ENCODE measurements at regions not wholly inside any gene's neighbourhood (a gene's known extent, or its start where the extent isn't known, plus 50 kb on each side); places are given as distances from the start of the nearest gene placed in this dataset.

DNA sequence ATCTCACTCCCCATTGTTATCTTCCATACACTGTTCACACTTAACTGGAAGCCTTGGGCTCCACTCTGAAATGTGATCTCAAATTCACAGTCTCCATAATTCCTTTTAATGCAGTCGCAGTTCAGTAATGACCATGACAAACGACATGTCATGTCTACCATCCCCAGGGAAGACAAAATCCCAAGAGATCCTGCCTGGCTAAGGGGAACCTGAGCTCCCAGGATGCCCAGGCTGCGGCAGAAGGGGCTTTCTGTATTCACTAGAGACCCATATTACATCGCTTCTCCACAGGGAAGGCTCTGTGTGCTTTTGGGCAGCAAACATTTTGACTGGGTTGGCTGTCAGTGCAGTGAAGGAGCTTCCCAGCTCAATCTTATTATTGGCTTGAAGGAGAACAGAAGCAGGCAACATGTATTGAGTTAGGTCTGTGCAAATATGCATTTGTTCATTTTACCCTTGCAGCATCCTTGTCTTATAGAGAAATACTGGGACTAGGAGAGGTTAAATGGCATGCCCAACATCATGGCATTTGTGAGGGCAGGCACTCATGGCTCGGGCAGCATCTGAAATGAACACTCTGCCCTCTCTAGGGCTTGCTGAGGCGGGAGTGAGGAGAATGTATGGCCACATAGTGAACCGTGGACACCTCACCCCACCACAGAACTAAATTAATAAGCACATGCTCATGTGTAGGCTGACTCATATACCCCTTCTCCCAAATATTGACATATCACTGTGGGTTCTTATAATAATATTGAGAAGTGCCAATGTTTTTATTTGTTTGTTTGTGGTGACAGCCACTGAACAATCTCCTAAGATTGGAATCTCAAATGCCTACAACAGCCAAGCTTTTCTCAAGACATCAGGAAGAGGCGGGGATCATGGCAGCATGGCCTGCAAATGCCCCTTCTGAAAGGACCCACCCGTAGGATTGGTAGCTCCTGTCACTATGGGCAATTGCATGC, 141.6 kb upstream of the FOXB1 start:
- no peak overlapping the region for H2AFZ ChIP-seq (ENCODE audit: low read depth, low read length)
- no peaks in the 10 kb centered on the region for H4K20me1 ChIP-seq (replicated peaks; ENCODE audit: control insufficient read depth, extremely low read depth, insufficient read depth, low read length)
- H3K9me3 ChIP-seq (replicated peaks; ENCODE audit: control insufficient read depth, insufficient read depth, low read length), result no peaks in the 10 kb centered on the region
- POLR2A ChIA-PET, result interaction anchor here (0.7 kb wide), 1 partner anchor 1260 kb away, joined by 4 read pairs; no protein-coding TSS in a partner anchor
- no peak overlapping the region for H3K9ac ChIP-seq (replicated peaks; ENCODE audit: extremely low read depth, insufficient read depth, low read length)
- H3K79me2 ChIP-seq (ENCODE audit: control insufficient read depth, insufficient read depth, low read length), result no peaks in the 10 kb centered on the region
- no peak overlapping the region for H3K27ac ChIP-seq (ENCODE audit: insufficient read depth, low read depth, low read length)
- no peak overlapping the region for H3K4me3 ChIP-seq (replicated peaks in 1 of 3; ENCODE audit: insufficient read depth in 1 of 3, low read depth in 1 of 3, low read length in 3 of 3)
- DNase-seq (ENCODE audit: low read depth, low spot score), result no peak
- CTCF ChIA-PET, result no interaction called here
- no TSS peak for BruUV-seq (replicated peaks)
- no peaks in the 10 kb centered on the region for H3K4me1 ChIP-seq (ENCODE audit: control insufficient read depth, extremely low read depth, insufficient read depth, low read length)
- TF ChIP-seq FOS (IDR thresholded peaks at IDR 0.05; ENCODE audit: borderline replicate concordance, insufficient read depth, low read length) (no peak), GATA2 (IDR thresholded peaks at IDR 0.05; ENCODE audit: insufficient read depth, insufficient read length, low read depth, low read length) (no peak), POLR2A (IDR thresholded peaks at IDR 0.05; ENCODE audit: low read depth, low read length) (no peak), EZH2 (IDR thresholded peaks at IDR 0.05; ENCODE audit: borderline replicate concordance, low read depth, low read length, severe bottlenecking) (no peak), JUN (IDR thresholded peaks at IDR 0.05; ENCODE audit: borderline replicate concordance, insufficient read depth, insufficient read length, low read depth) (no peak), MYC (IDR thresholded peaks at IDR 0.05; ENCODE audit: low read depth, low read length) (no peak)
- intact Hi-C loops (cut with micrococcal nuclease) (no loop called here), dilution Hi-C loops (cut with MboI; ENCODE audit: extremely low pct_ligation_motif_present, low sequenced_read_pairs) (no loop called here)
- no peaks in the 10 kb centered on the region for H3K9me1 ChIP-seq (replicated peaks; ENCODE audit: control insufficient read depth, extremely low read depth, insufficient read depth, low read length)
- no peaks in the 10 kb centered on the region for H3K36me3 ChIP-seq (ENCODE audit: control insufficient read depth in 2 of 2, extremely low read depth in 1 of 2, insufficient read depth in 2 of 2, low read length in 2 of 2)
- H3K27me3 ChIP-seq (ENCODE audit: control insufficient read depth in 2 of 2, insufficient read depth in 2 of 2, low read length in 2 of 2), result peaks cover 0 to 2% of the 10 kb centered on the region in 2 experiments
- FAIRE-seq, result no peak
- H3K4me2 ChIP-seq (ENCODE audit: insufficient read depth, low read length), result no peak overlapping the region

DNA sequence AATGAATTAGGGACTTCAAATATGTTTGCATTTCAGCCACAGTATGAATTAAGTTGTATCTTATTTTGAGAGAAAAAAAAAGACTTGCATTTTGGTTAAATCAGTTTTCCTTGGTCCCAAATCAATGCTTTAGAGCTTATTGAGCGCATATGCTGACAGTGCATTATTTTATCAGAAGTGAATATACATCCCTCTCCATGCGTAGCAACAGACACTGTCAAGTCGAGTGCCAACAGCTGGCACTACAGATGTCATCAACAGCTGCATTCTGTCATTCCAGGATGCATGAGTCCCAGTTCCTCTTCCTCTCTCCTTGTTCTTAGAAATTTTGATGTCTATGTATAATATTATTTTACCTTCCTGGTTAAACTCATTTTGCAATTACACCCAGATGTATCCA, 156.1 kb upstream of the FOXB1 start:
- H3K79me2 ChIP-seq (ENCODE audit: control insufficient read depth, insufficient read depth, low read length), result no peaks in the 10 kb centered on the region
- intact Hi-C loops (cut with micrococcal nuclease) (no loop called here), dilution Hi-C loops (cut with MboI; ENCODE audit: extremely low pct_ligation_motif_present, low sequenced_read_pairs) (no loop called here)
- H3K36me3 ChIP-seq (ENCODE audit: control insufficient read depth in 2 of 2, extremely low read depth in 1 of 2, insufficient read depth in 2 of 2, low read length in 2 of 2), result no peaks in the 10 kb centered on the region
- no peaks in the 10 kb centered on the region for H4K20me1 ChIP-seq (replicated peaks; ENCODE audit: control insufficient read depth, extremely low read depth, insufficient read depth, low read length)
- H3K9ac ChIP-seq (replicated peaks; ENCODE audit: extremely low read depth, insufficient read depth, low read length), result no peak overlapping the region
- CTCF ChIA-PET, result no interaction called here
- no peaks in the 10 kb centered on the region for H3K9me1 ChIP-seq (replicated peaks; ENCODE audit: control insufficient read depth, extremely low read depth, insufficient read depth, low read length)
- BruUV-seq (replicated peaks), result no TSS peak
- no peaks in the 10 kb centered on the region for H3K9me3 ChIP-seq (replicated peaks; ENCODE audit: control insufficient read depth, insufficient read depth, low read length)
- no peak overlapping the region for H2AFZ ChIP-seq (ENCODE audit: low read depth, low read length)
- FAIRE-seq (no peak), DNase-seq (ENCODE audit: low read depth, low spot score) (no peak)
- H3K27me3 ChIP-seq (ENCODE audit: control insufficient read depth in 2 of 2, insufficient read depth in 2 of 2, low read length in 2 of 2), result peaks cover 0 to 2% of the 10 kb centered on the region in 2 experiments
- no peak overlapping the region for H3K27ac ChIP-seq (ENCODE audit: insufficient read depth, low read depth, low read length)
- TF ChIP-seq JUN (IDR thresholded peaks at IDR 0.05; ENCODE audit: borderline replicate concordance, insufficient read depth, insufficient read length, low read depth), result no peak
- TF ChIP-seq MYC (IDR thresholded peaks at IDR 0.05; ENCODE audit: low read depth, low read length), result no peak
- TF ChIP-seq POLR2AphosphoS5 (IDR thresholded peaks at IDR 0.05; ENCODE audit: insufficient read depth, low read depth, low read length), result no peak
- no peak for TF ChIP-seq FOS (IDR thresholded peaks at IDR 0.05; ENCODE audit: borderline replicate concordance, insufficient read depth, low read length)
- no peak for TF ChIP-seq EZH2 (IDR thresholded peaks at IDR 0.05; ENCODE audit: borderline replicate concordance, low read depth, low read length, severe bottlenecking)
- TF ChIP-seq POLR2A (IDR thresholded peaks at IDR 0.05; ENCODE audit: low read depth, low read length), result no peak
- TF ChIP-seq GATA2 (IDR thresholded peaks at IDR 0.05; ENCODE audit: insufficient read depth, insufficient read length, low read depth, low read length), result no peak
- TF ChIP-seq, protein P1, sequence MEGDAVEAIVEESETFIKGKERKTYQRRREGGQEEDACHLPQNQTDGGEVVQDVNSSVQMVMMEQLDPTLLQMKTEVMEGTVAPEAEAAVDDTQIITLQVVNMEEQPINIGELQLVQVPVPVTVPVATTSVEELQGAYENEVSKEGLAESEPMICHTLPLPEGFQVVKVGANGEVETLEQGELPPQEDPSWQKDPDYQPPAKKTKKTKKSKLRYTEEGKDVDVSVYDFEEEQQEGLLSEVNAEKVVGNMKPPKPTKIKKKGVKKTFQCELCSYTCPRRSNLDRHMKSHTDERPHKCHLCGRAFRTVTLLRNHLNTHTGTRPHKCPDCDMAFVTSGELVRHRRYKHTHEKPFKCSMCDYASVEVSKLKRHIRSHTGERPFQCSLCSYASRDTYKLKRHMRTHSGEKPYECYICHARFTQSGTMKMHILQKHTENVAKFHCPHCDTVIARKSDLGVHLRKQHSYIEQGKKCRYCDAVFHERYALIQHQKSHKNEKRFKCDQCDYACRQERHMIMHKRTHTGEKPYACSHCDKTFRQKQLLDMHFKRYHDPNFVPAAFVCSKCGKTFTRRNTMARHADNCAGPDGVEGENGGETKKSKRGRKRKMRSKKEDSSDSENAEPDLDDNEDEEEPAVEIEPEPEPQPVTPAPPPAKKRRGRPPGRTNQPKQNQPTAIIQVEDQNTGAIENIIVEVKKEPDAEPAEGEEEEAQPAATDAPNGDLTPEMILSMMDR (IDR thresholded peaks at IDR 0.05; ENCODE audit: extremely low read depth in 1 of 2, insufficient read depth in 1 of 2, low read depth in 1 of 2, low read length in 2 of 2), result no peak
- TF ChIP-seq, protein P2, sequence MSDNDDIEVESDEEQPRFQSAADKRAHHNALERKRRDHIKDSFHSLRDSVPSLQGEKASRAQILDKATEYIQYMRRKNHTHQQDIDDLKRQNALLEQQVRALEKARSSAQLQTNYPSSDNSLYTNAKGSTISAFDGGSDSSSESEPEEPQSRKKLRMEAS (IDR thresholded peaks at IDR 0.05; ENCODE audit: insufficient read depth, insufficient read length), result no peak
- POLR2A ChIA-PET, result no interaction called here
- no peaks in the 10 kb centered on the region for H3K4me1 ChIP-seq (ENCODE audit: control insufficient read depth, extremely low read depth, insufficient read depth, low read length)
- H3K4me2 ChIP-seq (ENCODE audit: insufficient read depth, low read length), result no peak overlapping the region
- H3K4me3 ChIP-seq (replicated peaks in 1 of 3; ENCODE audit: insufficient read depth in 1 of 3, low read depth in 1 of 3, low read length in 3 of 3), result no peak overlapping the region

Measured in endothelial cell of umbilical vein (primary cell).